ENCODE measurements at regions not wholly inside any gene's neighbourhood (a gene's known extent, or its start where the extent isn't known, plus 50 kb on each side); places are given as distances from the start of the nearest gene placed in this dataset.
"Not testable (repeated sequence)": the region's sequence is repeated elsewhere in the genome, so short reads cannot be mapped to it uniquely, and the experiment has no call there.

- no peaks in the 10 kb centered on the region for H3K4me1 Mint-ChIP-seq
- intact Hi-C loops (cut with micrococcal nuclease) = no loop called here
- H3K36me3 ChIP-seq (ENCODE audit: control insufficient read depth, insufficient read depth, low read length) = no peaks in the 10 kb centered on the region
- H3K27ac ChIP-seq (ENCODE audit: low read length) = no peak overlapping the region
- H3K36me3 Mint-ChIP-seq = no peaks in the 10 kb centered on the region
- H3K9me3 Mint-ChIP-seq = no peaks in the 10 kb centered on the region
- peaks cover 0 to 6% of the 10 kb centered on the region in 2 donors for H3K27me3 Mint-ChIP-seq (ENCODE audit: low read depth in 2 of 2)
- no peak for DNase-seq
- 90% methylated on average over 9 of the region's 12 CpGs for WGBS (ENCODE audit: insufficient coverage)
- no peak overlapping the region for H3K27ac Mint-ChIP-seq
- ATAC-seq = no peak
- H3K27me3 ChIP-seq (ENCODE audit: control insufficient read depth, insufficient read depth, low read length) = no peaks in the 10 kb centered on the region
- no peaks in the 10 kb centered on the region for H3K9me3 ChIP-seq (ENCODE audit: control insufficient read depth, insufficient read depth, low read length)
- no peak for TF ChIP-seq CTCF (IDR thresholded peaks at IDR 0.05)
- no peak overlapping the region for H3K4me3 Mint-ChIP-seq
- no peaks in the 10 kb centered on the region for H3K4me1 ChIP-seq (ENCODE audit: control insufficient read depth, insufficient read depth, low read length)
- H3K4me3 ChIP-seq (ENCODE audit: low read length) = no peak overlapping the region
Measured at GRCh38 chr5:168097876-168098653, 193.4 kb upstream of the WWC1 start.

DNA sequence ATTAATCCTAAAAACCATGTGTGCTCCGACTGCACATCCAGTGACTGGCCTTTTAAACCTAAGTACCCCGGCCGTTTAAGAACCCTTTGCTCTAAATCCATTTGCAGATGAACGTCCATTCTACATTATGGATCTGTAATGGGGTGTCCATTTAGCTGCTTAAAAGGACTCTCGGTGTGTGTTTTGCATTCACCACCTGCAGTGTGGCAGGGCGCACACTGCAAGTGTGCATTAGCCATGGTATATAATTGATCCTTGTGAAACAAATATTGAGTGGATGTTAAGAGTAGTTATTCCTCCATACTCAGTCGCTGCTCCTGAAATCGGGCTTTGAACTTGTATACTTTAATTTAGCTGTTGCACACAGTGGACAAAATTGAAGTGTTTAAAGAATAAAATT lies 190.1 kb upstream of the WWC1 start:
- DNase-seq (no peak), ATAC-seq (no peak)
- H3K4me1 ChIP-seq (ENCODE audit: control insufficient read depth, insufficient read depth, low read length) = no peaks in the 10 kb centered on the region
- no peaks in the 10 kb centered on the region for H3K9me3 ChIP-seq (ENCODE audit: control insufficient read depth, insufficient read depth, low read length)
- no peak overlapping the region for H3K4me3 ChIP-seq (ENCODE audit: low read length)
- TF ChIP-seq CTCF (IDR thresholded peaks at IDR 0.05) = no peak
- H3K27me3 ChIP-seq (ENCODE audit: control insufficient read depth, insufficient read depth, low read length) = no peaks in the 10 kb centered on the region
- Mint-ChIP-seq H3K4me3 (no peak overlapping the region), H3K36me3 (no peaks in the 10 kb centered on the region), H3K27me3 (ENCODE audit: low read depth in 2 of 2) (peaks cover 0 to 16% of the 10 kb centered on the region in 2 donors), H3K4me1 (no peaks in the 10 kb centered on the region), H3K9me3 (no peaks in the 10 kb centered on the region), H3K27ac (no peak overlapping the region)
- H3K27ac ChIP-seq (ENCODE audit: low read length) = no peak overlapping the region
- no peaks in the 10 kb centered on the region for H3K36me3 ChIP-seq (ENCODE audit: control insufficient read depth, insufficient read depth, low read length)
- 89% methylated on average over 8 of the region's 8 CpGs for WGBS (ENCODE audit: insufficient coverage)
- intact Hi-C loops (cut with micrococcal nuclease) = no loop called here

DNA sequence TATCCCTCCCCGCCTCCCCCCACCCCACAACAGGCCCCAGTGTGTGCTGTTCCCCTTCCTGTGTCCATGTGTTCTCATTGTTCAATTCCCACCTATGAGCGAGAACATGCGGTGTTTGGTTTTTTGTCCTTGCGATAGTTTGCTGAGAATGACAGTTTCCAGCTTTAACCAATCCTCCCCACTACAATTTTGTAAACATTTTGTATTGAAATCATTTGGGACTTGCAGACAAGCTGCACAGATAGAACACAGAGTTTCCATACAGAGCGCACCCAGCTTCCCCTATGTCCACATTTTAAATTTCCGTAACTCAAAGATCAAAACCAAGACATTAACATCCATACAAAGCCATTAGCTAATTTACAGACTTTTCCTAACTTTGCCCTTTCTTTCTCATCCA lies 188.4 kb upstream of the WWC1 start:
- whole genome bisulfite sequencing (ENCODE audit: insufficient coverage) = 87% methylated on average over 6 of the region's 6 CpGs
- DNase-seq; H3K27me3 ChIP-seq (ENCODE audit: control insufficient read depth, insufficient read depth, low read length); intact Hi-C loops (cut with micrococcal nuclease); H3K27ac Mint-ChIP-seq; H3K4me1 Mint-ChIP-seq; H3K4me1 ChIP-seq (ENCODE audit: control insufficient read depth, insufficient read depth, low read length); H3K36me3 Mint-ChIP-seq; H3K4me3 Mint-ChIP-seq; H3K9me3 Mint-ChIP-seq; H3K9me3 ChIP-seq (ENCODE audit: control insufficient read depth, insufficient read depth, low read length); ATAC-seq; H3K4me3 ChIP-seq (ENCODE audit: low read length); H3K36me3 ChIP-seq (ENCODE audit: control insufficient read depth, insufficient read depth, low read length); H3K27ac ChIP-seq (ENCODE audit: low read length): not testable (repeated sequence)
- peaks cover 6 to 21% of the 10 kb centered on the region in 2 donors for H3K27me3 Mint-ChIP-seq (ENCODE audit: low read depth in 2 of 2)

- DNase-seq (no peak), ATAC-seq (no peak)
- H3K27ac Mint-ChIP-seq = no peak overlapping the region
- no peak overlapping the region for H3K27ac ChIP-seq (ENCODE audit: low read length)
- H3K36me3 Mint-ChIP-seq = no peaks in the 10 kb centered on the region
- no peak overlapping the region for H3K4me3 Mint-ChIP-seq
- H3K36me3 ChIP-seq (ENCODE audit: control insufficient read depth, insufficient read depth, low read length) = no peaks in the 10 kb centered on the region
- H3K4me1 ChIP-seq (ENCODE audit: control insufficient read depth, insufficient read depth, low read length) = no peaks in the 10 kb centered on the region
- intact Hi-C loops (cut with micrococcal nuclease) = no loop called here
- WGBS (ENCODE audit: insufficient coverage) = 92% methylated on average over 12 of the region's 12 CpGs
- no peaks in the 10 kb centered on the region for H3K27me3 ChIP-seq (ENCODE audit: control insufficient read depth, insufficient read depth, low read length)
- H3K9me3 Mint-ChIP-seq = no peaks in the 10 kb centered on the region
- no peaks in the 10 kb centered on the region for H3K9me3 ChIP-seq (ENCODE audit: control insufficient read depth, insufficient read depth, low read length)
- H3K4me3 ChIP-seq (ENCODE audit: low read length) = no peak overlapping the region
- peaks cover 6 to 21% of the 10 kb centered on the region in 2 donors for H3K27me3 Mint-ChIP-seq (ENCODE audit: low read depth in 2 of 2)
- no peak for TF ChIP-seq CTCF (IDR thresholded peaks at IDR 0.05)
- H3K4me1 Mint-ChIP-seq = no peaks in the 10 kb centered on the region
Measured at GRCh38 chr5:168104350-168104749, 187.1 kb upstream of the WWC1 start.

All from natural killer cell (primary cell).